NOMO-1 treated with dmso at 0.1 percent for 144 hours (cell line): ENCODE measurements at regions not wholly inside any gene's neighbourhood (a gene's known extent, or its start where the extent isn't known, plus 50 kb on each side); places are given as distances from the start of the nearest gene placed in this dataset.

ENCODE experiments used
- DNase-seq: peaks from one replicate; lab custom pipeline; 2025; ENCODE audit not compliant: unreplicated experiment; lab: John Stamatoyannopoulos, UW

DNA sequence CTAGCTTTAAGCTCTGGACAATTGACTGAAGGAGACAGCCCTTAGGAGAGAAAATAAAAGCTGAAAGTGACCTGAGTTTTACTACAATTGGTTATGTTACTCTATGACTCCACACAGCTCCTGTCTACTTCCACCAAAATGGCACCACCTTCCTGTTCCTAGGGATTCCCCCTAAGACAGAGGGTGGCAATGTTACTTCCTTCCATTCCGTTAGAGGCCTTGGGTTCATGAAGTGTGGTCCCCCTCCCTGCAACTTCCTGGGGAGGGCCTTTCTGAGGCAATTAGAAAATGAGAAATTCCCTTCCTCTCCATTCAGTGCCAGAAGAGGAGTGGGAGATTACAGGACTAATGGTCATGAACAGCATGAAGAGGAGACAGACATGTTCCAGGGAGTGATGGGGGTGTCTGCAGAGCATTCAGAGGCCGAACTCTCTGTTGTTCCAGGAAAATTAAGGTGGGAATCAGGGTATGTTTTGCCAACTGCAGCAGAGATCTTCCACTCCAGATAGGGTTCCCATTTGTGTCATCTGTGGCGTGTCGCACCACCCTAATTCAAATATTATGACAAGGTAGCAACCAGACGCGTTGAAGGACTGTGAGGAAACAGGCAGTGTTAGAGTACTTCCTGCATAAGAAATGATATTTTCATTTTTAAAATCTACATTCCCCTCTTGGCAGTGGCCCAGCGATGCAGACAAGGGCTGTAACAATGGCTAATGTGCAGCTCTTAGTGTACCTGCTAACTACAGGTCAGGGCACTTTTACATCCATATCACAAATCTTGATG lies 53.1 kb upstream of the TRIM67 start:
- no peak for DNase-seq

DNA sequence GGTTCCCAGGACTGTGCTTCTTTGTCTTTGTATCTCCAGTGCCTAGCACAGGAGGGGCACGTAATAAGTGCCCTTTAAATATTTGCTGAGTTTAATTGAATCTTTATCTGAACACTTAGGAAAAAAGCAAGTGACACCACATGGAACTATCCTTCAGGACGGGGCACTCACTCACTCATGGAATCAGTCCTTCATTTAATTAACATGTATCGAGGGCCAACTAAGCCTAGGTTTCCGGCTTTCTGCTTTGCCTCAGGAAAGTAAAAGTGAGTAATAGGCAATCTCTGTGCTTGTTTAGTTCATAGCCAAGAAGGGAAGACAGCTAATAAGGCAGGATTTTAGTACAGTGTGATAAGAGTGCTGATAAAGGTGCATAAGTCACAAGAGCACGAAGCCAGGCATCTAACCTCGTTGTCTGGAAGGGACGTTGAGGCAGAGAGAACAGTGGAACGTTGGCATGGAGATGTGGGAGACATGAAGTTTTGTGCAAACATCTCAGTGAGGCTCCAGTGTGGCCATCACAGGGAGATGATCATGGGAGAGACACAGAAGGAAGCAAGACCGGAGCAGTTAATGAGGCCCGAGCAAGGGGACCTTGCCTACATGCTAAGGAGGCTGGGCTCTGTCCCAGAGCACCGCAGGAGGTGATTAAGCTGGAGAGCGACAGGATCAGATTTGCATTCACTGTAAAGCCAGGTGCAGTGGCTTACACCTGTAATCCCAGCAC lies 54.1 kb upstream of the TRIM67 start:
- no peak for DNase-seq

- no peak for DNase-seq
These were observed 54.7 kb upstream of the TRIM67 start for GRCh38 chr1:231107151-231107550.

DNA sequence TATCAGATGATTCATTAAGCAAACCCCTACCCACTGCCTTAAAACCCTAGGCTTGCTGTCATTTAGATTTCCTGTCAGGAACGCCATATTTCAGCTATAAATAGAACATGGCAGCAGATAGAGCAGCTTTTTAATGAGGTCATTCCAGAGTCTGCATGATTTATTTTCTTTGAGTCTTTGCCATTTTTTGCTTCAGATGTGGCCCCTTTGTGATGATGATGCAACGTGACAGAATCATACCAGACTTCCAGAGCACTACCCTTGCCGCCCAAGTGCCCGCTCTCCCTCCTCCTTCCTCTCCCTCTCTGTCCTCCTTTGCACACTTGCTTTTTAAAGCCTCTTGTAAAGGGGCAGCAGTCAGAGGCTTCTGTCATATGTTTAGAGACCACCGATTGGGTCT lies 55.5 kb upstream of the TRIM67 start:
- no peak for DNase-seq

DNA sequence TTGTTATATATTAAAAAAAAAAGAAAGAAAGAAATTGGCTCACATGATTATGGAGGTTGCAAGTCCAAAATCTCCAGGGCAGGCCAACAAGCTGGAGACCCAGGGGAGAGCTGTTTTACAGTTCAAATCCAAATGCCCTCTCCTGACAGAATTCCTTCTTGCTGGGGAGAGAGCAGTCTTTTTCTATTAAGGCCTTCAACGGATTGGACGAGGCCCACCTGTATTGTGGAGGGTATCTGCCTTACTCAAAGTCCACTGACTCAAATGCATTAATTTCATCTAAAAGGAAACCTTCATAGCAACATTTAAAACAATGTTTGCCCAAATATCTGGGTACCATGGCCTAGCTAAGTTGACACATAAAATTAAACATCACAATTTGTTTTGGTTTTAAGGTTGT lies 56.9 kb upstream of the TRIM67 start:
- DNase-seq: no peak

DNA sequence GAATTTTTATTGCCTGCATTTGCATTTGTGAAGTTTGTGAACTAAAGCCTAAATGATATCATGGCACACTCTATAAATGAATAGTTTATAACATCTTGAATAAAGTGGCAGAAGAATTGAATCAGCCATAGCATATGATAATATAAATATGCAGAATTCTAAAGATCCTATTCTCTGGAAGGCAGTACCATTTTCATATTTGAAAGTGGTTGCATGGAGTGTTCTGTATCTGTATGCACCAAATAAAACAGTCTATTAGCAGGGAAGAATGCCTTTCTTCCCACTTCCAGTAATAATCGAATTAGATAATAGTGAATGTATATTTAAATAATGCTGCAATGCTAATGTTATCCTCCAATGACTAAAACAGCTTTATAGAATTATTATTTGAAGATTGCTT lies 57.9 kb upstream of the TRIM67 start:
- DNase-seq: no peak

GRCh38 chr1:231099996-231100767 lies 60.1 kb upstream of the FAM89A start:
- DNase-seq: no peak

DNA sequence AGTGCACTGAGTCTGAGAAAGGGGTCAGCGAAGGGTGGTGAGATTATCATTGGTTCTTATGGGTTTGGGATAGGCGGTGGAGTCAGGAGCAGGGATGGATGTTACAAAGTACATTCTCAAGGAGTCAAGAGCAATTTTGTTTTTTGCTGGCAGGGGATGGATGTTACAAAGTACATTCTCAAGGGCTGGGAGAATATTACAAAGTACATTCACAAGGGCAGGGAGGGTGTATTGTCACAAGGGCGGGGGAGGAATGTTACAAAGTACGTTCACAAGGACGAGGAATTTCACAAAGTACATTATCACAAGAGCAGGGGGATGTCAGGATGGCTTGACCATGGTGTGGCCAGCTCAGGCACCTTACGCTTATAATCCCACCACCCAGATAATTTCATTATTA lies 59.3 kb upstream of the FAM89A start:
- no peak for DNase-seq

GRCh38 chr1:231095595-231095994 lies 55.5 kb upstream of the FAM89A start:
- DNase-seq: no peak

DNA sequence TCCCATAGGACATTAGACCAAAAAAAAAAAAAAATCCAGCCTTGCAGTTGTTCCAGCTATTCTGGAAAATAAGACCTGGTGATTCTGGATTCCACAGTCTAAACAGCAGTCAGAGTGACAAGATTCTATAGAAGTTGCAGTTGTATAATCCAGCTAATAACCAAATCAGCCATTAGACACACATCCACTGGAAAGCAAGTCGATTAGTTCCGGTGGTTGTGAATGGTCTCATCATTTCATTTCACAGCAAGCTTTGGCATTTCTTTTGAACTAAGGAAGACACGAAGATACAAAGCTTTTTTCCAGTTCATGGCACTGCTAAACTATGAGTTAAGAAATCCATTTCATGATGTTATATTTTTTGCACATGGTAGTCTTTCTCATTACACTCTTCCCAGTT lies 54.4 kb upstream of the FAM89A start:
- DNase-seq: no peak

DNA sequence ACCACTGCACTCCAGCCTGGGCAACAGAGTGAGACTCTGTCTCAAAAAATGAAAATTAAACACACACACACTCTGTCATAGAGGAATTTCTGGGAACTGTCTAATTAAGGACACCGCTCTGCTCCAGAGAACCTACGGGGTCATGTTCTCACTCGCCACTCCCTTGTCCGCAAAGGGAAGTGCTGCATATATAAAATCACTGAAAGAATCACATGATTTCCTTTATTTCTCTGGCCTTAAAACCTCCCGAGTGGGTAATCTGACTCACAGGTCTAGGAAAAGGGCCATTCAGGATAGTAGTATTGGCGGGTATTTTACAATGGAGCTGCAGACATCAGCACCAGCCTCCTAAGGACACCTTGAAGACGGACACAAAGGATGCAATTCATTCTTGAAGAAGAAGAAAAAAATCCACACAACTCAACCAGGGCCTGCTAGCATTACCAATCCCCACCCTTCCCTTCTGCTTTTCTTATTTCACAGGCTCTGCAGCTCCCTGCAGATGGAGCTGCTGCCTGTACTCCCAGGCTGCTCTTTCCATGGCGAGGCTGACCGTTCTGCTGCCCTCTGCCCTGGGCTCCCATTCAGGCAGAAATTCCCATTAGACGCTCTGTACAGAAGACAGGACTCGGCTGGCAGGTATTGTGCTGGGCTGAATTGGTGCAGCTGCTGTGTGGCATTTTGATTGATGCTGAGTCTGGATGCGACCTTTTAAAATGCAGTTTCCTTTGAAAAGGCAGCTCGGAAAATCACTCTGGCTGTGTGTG lies 53.3 kb upstream of the FAM89A start:
- peak; percentile 6 for DNase-seq

- no peak for DNase-seq
These were observed 52.3 kb upstream of the FAM89A start for GRCh38 chr1:231092380-231092779.

DNA sequence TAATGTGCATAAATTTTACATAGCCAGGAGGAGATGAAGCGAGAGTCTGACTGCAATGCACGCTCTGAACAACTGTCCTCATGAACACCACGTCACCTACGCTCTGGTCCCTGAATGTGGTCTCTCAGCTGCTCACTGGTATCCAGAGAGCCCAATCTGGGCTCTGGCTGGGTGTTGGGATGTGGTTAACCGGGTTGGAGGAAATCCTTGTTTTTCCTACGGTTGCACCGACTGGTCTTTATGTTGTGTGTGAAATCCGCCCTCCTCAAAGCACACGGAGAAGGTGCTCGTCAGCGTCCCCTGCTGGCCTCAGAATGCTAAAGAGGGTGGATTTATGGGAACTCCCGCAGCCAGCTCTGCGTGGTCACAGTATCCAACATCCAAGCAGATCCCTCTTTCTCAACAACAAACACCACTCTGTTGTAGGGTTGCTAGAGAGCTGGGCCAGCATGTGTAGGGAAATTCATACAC lies 51.8 kb upstream of the FAM89A start:
- peak; percentile 42 for DNase-seq

DNA sequence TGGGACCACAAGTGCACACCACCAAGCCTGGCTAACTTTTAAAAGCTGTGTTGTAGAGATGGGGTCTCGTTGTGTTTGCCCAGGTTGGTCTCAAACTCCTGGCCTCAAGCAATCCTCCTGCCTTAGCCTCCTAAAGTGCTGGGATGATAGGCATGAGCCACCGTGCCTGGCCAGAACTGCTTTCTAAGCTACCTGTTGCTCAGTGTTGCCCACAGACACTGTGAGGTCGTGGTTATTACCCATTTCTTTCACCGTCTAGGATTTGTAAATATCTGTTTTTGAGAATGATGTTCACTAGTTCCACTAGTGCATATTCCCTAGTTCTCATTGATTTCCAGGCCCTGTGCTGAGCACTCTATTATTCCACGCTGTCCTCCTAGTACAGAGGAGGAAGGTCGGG lies 51.4 kb upstream of the FAM89A start:
- no peak for DNase-seq
